NCI-H2171 (cell line): ENCODE measurements at regions not wholly inside any gene's neighbourhood (a gene's known extent, or its start where the extent isn't known, plus 50 kb on each side); places are given as distances from the start of the nearest gene placed in this dataset.
"Not testable (repeated sequence)": the region's sequence is repeated elsewhere in the genome, so short reads cannot be mapped to it uniquely, and the experiment has no call there.

Source experiments
- DNase-seq: peaks from one replicate; lab custom pipeline; 2025; lab: John Stamatoyannopoulos, UW

- no peak for DNase-seq
Measured at GRCh38 chr1:182157187-182157586, 95.7 kb upstream of the ZNF648 start.

- DNase-seq: not testable (repeated sequence)
Measured at GRCh38 chr1:182154425-182154824, 92.9 kb upstream of the ZNF648 start.

DNA sequence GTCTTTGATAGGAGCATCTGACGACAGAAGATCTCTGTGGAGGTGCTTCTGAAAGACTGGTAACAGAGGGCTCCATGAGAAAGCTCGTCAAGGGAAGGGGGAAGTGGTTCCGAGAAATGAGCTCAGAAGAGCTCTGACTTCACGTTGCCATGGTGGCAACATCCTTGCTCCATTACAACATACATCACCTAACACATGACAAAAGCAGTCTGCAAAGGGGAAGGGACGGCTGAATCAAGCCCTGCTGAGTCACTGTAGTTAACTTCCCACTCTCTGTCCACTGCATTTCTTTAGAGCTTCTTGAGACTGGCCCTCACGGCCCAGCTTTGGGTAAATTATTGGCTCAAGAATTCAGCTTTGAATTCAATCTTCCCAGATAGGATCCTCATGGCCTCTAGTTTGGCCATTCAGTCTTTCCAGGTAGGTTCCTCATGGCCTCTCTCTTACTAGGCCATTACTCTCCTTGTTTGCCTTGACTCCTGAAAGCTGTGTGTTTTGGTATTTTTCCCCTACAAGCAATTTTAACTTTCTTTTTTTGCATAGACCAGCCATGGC, 88.0 kb upstream of the ZNF648 start:
- no peak for DNase-seq

DNA sequence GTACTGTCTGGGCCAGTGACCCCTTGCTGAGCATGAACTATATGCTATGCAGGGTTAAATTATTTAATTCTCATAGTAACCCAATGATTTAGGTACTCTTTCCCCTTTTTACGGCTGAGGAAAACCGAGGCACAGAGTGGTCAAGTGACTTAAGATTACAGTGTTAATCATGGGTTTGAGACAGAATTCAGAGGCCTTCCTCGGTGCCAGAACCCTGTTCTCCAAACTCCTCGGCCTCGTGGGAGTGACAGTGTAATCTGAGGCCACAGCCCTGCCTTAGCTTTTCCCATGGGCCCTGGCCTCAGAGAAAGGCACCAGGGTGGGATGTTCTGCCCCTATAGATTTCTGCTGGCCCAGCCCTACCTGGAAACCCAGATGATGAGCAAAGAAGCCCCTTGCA, 86.4 kb upstream of the ZNF648 start:
- no peak for DNase-seq

GRCh38 chr1:182147136-182147820, 85.8 kb upstream of the ZNF648 start:
- DNase-seq: no peak

DNA sequence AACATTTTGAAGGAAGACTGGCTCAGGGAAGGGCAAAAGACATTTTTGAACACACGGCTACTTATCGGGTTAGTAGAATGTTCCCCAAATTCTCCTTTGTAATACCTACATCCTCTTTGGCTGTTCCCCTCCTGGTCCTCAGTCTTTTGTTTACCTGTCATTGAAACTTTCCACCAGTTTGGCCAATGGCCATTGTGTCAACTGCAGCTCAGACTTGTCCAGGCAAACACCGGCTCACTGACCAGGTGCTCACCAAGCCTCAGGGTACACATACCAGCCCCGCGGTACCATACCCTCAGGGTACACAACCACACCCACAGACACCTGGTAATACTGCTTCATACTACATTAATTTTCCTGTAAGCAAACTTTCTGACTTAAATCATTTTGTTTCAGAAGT, 84.8 kb upstream of the ZNF648 start:
- no peak for DNase-seq

- DNase-seq: no peak
Measured at GRCh38 chr1:182145441-182145840, 83.9 kb upstream of the ZNF648 start.

DNA sequence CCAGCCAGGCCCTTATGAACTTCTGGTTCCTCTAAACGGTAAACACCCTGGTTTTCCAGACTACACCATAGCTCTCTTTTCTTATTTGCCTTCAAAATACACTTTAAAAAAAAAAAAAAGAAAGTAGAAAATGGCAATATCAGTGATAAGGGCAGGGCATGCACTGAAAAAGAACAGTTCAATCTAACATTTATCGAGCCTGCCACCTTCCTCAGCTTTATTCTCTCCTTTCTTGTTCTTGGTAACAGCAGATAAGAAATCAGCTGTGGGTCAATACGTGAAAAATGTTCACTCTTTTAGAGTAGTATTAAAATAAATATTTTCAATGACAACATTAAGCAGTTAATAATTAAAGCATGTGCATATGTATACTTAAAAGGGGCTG, 83.1 kb upstream of the ZNF648 start:
- no peak for DNase-seq

DNA sequence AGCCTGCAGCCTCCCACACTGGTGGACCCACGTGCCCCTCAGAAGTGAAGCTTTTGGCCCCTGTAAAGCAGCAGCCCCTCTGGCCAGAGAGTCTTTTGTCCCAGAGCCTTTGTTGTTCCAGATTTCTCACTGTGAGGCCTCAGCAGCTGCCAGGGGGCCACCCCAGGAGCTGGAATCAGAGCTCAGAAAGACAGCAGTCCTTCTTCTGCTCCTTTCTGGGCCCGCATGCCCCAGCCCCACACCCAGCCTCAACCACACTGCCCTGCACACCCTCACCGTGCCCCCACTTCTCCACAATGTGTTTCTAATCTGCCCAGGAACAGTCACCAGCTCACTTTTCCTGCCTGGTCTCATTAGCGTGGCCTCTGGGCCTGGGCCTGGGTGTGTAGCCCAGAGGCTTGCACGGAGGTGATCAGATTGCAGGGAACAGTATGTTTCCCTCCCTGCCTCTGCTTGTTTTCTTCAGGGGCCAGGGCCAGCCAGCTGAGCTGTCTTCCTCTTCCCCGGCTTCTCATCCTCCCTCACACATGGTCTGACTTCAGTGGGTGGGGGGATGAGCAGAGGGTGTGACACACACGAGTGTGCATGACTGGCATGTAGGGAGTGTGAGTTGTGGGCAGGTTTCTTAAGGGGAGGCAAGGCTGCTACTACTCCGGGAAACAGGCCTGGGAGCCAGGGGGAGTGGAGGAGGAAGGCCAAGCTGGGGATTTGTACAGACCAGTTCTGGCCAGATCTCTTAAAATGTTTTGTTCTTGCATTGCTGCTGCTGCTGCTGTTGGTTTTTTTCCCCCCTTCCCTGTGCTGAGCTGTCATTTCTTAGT, 82.5 kb upstream of the ZNF648 start:
- DNase-seq: no peak

DNA sequence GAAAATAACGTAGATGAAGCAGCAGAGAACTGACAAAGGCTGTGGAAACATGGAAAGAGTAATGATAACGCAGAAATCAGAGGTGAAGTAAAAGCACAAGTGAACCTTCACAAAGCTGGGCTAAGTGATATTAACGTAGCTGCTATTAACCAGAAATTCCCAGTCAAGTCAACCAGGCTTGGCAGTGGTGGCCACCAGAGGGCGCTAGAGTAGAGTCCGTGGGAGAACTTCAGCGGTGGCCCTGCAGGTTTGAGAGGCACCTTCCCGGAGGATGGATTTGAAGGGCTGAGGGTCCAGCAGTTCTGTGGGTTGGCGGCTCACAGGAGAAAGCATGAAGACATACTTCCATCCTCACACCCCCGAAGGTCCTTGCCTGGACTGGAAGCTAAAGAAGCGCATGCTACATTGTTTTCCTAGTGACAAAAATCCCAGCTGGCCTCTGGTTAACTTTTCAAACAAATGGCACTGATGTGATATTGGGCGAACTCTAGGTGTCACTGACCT, 81.7 kb upstream of the ZNF648 start:
- DNase-seq: peak; percentile 67

GRCh38 chr1:182142621-182143020, 81.1 kb upstream of the ZNF648 start:
- DNase-seq: no peak

GRCh38 chr1:182141040-182141439, 79.5 kb upstream of the ZNF648 start:
- no peak for DNase-seq

GRCh38 chr1:182139496-182139895, 78.0 kb upstream of the ZNF648 start:
- no peak for DNase-seq

GRCh38 chr1:182137546-182137945, 76.0 kb upstream of the ZNF648 start:
- DNase-seq: no peak

GRCh38 chr1:182135946-182136345, 74.4 kb upstream of the ZNF648 start:
- DNase-seq: no peak

DNA sequence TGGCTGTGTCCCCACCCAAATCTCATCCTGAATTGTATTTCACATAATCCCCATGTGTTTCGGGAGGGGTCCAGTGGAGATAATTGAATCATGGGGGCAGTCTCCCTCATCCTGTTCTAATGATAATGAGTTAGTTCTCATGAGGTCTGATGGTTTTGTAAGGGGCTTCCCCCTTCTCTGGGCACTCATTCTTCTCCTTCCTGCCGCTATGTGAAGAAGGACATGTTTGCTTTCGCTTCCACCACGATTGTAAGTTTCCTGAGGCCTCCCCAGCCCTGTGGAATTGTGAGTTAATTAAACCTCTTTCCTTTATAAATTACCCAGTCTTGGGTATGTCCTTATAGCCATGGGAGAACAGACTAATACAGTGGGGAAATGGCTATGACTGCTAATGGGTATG, 72.7 kb upstream of the ZNF648 start:
- no peak for DNase-seq

DNA sequence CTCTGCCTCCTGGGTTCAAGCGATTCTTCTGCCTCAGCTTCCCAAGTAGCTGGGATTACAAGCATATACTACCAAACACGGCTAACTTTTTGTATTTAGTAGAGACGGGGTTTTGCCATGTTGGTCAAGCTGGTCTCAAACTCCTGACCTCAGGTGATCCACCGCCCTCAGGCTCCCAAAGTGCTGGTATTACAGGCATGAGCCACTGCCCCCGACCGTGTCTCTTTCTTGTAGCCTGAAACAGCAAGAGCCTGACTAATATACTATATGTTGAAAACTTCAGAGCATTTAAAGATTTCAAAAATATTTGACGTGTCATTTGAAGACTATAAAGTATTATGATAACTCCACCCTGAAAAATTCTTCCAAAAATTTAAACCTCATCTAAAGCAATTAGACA, 71.7 kb upstream of the ZNF648 start:
- no peak for DNase-seq

- no peak for DNase-seq
Measured at GRCh38 chr1:182129398-182129797, 67.9 kb upstream of the ZNF648 start.

- DNase-seq: no peak
Measured at GRCh38 chr1:182128502-182128901, 67.0 kb upstream of the ZNF648 start.

GRCh38 chr1:182127656-182128055, 66.1 kb upstream of the ZNF648 start:
- DNase-seq: no peak

GRCh38 chr1:182126272-182126800, 64.8 kb upstream of the ZNF648 start:
- no peak for DNase-seq

DNA sequence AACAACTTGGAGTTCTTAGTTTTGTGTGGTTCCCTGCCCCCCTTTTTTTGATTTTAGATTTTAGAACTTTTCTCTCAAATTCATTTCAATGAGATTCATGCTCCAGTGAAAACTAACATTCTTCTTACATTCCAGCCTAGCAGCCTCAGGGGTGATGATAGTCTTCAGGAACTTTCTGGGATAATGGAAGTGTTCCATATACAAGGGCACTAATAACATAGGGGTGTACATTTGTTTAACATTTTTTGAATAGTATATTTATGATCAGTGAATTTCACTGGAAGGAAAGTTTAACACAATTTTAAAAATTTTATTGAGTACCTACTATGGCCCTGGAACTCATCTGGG, 61.4 kb upstream of the ZNF648 start:
- DNase-seq: no peak
